DMS53 treated with DMSO at 0.1 percent for 48 hours (cell line): ENCODE measurements at regions not wholly inside any gene's neighbourhood (a gene's known extent, or its start where the extent isn't known, plus 50 kb on each side); places are given as distances from the start of the nearest gene placed in this dataset.
"Not testable (repeated sequence)": the region's sequence is repeated elsewhere in the genome, so short reads cannot be mapped to it uniquely, and the experiment has no call there.

Experiments used
- DNase-seq: peaks from one replicate; lab custom pipeline; 2025; ENCODE audit not compliant: unreplicated experiment; lab: John Stamatoyannopoulos, UW

- not testable (repeated sequence) for DNase-seq
Measured at GRCh38 chr2:235443580-235443979, 50.3 kb upstream of the AGAP1 start.
